ENCODE measurements at regions not wholly inside any gene's neighbourhood (a gene's known extent, or its start where the extent isn't known, plus 50 kb on each side); places are given as distances from the start of the nearest gene placed in this dataset.

- Histone ChIP-seq H2BK12ac (ENCODE audit: low read length) (no peak overlapping the region), H3K79me1 (ENCODE audit: low read length) (no peaks in the 10 kb centered on the region), H2AK5ac (ENCODE audit: low read length) (no peak overlapping the region), H3K79me2 (ENCODE audit: control insufficient read depth, insufficient read depth, low read length, poor library complexity) (no peaks in the 10 kb centered on the region), H3K18ac (ENCODE audit: low read length) (no peak overlapping the region), H3K9me3 (ENCODE audit: insufficient read depth, low read depth, low read length) (no peaks in the 10 kb centered on the region), H3K4me3 (ENCODE audit: low read depth, low read length) (no peak overlapping the region), H2BK5ac (ENCODE audit: low read depth, low read length, poor library complexity) (no peak overlapping the region), H3K4me2 (ENCODE audit: low read length) (no peak overlapping the region), H3K27me3 (ENCODE audit: insufficient read depth, low read length) (no peaks in the 10 kb centered on the region), H3K4me1 (ENCODE audit: control insufficient read depth in 1 of 2, insufficient read depth in 2 of 2, low read length in 2 of 2) (no peaks in the 10 kb centered on the region), H3K9ac (ENCODE audit: low read length) (no peak overlapping the region), H3K27ac (ENCODE audit: low read depth, low read length) (no peak overlapping the region), H3K4ac (ENCODE audit: low read depth, low read length) (no peak overlapping the region), H4K91ac (ENCODE audit: low read depth, low read length) (no peak overlapping the region), H3K36me3 (ENCODE audit: control insufficient read depth in 1 of 2, insufficient read depth in 2 of 2, low read length in 2 of 2) (no peaks in the 10 kb centered on the region), H3K14ac (ENCODE audit: low read length) (no peak overlapping the region), H4K8ac (ENCODE audit: low read depth, low read length) (no peak overlapping the region), H2AFZ (ENCODE audit: insufficient read depth, low read length, poor library complexity) (no peak overlapping the region), H4K12ac (ENCODE audit: low read depth, low read length) (no peak overlapping the region), H3K23ac (ENCODE audit: low read length) (no peak overlapping the region), H2BK120ac (ENCODE audit: insufficient read depth, low read length, poor library complexity) (no peak overlapping the region)
- WGBS (ENCODE audit: extremely low coverage, insufficient coverage, insufficient read length) = no CpG with 5 or more reads among the region's 3 CpGs
- no peak for DNase-seq
Measured at GRCh38 chr10:84854439-84854838, 526.0 kb downstream of the CCSER2 start.

- H2AFZ ChIP-seq (ENCODE audit: insufficient read depth, low read length, poor library complexity) = no peak overlapping the region
- H4K91ac ChIP-seq (ENCODE audit: low read depth, low read length) = no peak overlapping the region
- no peaks in the 10 kb centered on the region for H3K9me3 ChIP-seq (ENCODE audit: insufficient read depth, low read depth, low read length)
- no peak overlapping the region for H3K23ac ChIP-seq (ENCODE audit: low read length)
- H3K14ac ChIP-seq (ENCODE audit: low read length) = no peak overlapping the region
- no peak overlapping the region for H4K8ac ChIP-seq (ENCODE audit: low read depth, low read length)
- H2BK120ac ChIP-seq (ENCODE audit: insufficient read depth, low read length, poor library complexity) = no peak overlapping the region
- no CpG with 5 or more reads among the region's 4 CpGs for WGBS (ENCODE audit: extremely low coverage, insufficient coverage, insufficient read length)
- H2AK5ac ChIP-seq (ENCODE audit: low read length) = no peak overlapping the region
- no peaks in the 10 kb centered on the region for H3K79me1 ChIP-seq (ENCODE audit: low read length)
- no peak overlapping the region for H3K4me3 ChIP-seq (ENCODE audit: low read depth, low read length)
- no peak overlapping the region for H3K27ac ChIP-seq (ENCODE audit: low read depth, low read length)
- no peak overlapping the region for H2BK5ac ChIP-seq (ENCODE audit: low read depth, low read length, poor library complexity)
- no peak overlapping the region for H3K4ac ChIP-seq (ENCODE audit: low read depth, low read length)
- H3K36me3 ChIP-seq (ENCODE audit: control insufficient read depth in 1 of 2, insufficient read depth in 2 of 2, low read length in 2 of 2) = no peaks in the 10 kb centered on the region
- no peak overlapping the region for H3K9ac ChIP-seq (ENCODE audit: low read length)
- no peaks in the 10 kb centered on the region for H3K79me2 ChIP-seq (ENCODE audit: control insufficient read depth, insufficient read depth, low read length, poor library complexity)
- no peak overlapping the region for H2BK12ac ChIP-seq (ENCODE audit: low read length)
- no peak overlapping the region for H4K12ac ChIP-seq (ENCODE audit: low read depth, low read length)
- no peak overlapping the region for H3K18ac ChIP-seq (ENCODE audit: low read length)
- no peaks in the 10 kb centered on the region for H3K4me1 ChIP-seq (ENCODE audit: control insufficient read depth in 1 of 2, insufficient read depth in 2 of 2, low read length in 2 of 2)
- DNase-seq = no peak
- no peak overlapping the region for H3K4me2 ChIP-seq (ENCODE audit: low read length)
- no peaks in the 10 kb centered on the region for H3K27me3 ChIP-seq (ENCODE audit: insufficient read depth, low read length)
Measured at GRCh38 chr10:84860855-84861254, 532.5 kb downstream of the CCSER2 start.

GRCh38 chr10:84862551-84862950 is 534.2 kb downstream of the CCSER2 start:
- no peak overlapping the region for H2AFZ ChIP-seq (ENCODE audit: insufficient read depth, low read length, poor library complexity)
- H2BK120ac ChIP-seq (ENCODE audit: insufficient read depth, low read length, poor library complexity) = no peak overlapping the region
- no peak overlapping the region for H2BK5ac ChIP-seq (ENCODE audit: low read depth, low read length, poor library complexity)
- H3K9me3 ChIP-seq (ENCODE audit: insufficient read depth, low read depth, low read length) = no peaks in the 10 kb centered on the region
- H3K79me2 ChIP-seq (ENCODE audit: control insufficient read depth, insufficient read depth, low read length, poor library complexity) = no peaks in the 10 kb centered on the region
- no peaks in the 10 kb centered on the region for H3K4me1 ChIP-seq (ENCODE audit: control insufficient read depth in 1 of 2, insufficient read depth in 2 of 2, low read length in 2 of 2)
- no peak overlapping the region for H3K23ac ChIP-seq (ENCODE audit: low read length)
- H3K79me1 ChIP-seq (ENCODE audit: low read length) = no peaks in the 10 kb centered on the region
- H3K27me3 ChIP-seq (ENCODE audit: insufficient read depth, low read length) = no peaks in the 10 kb centered on the region
- no peak overlapping the region for H3K4me2 ChIP-seq (ENCODE audit: low read length)
- H2BK12ac ChIP-seq (ENCODE audit: low read length) = no peak overlapping the region
- H3K36me3 ChIP-seq (ENCODE audit: control insufficient read depth in 1 of 2, insufficient read depth in 2 of 2, low read length in 2 of 2) = no peaks in the 10 kb centered on the region
- H3K14ac ChIP-seq (ENCODE audit: low read length) = no peak overlapping the region
- H3K18ac ChIP-seq (ENCODE audit: low read length) = no peak overlapping the region
- DNase-seq = no peak
- no peak overlapping the region for H2AK5ac ChIP-seq (ENCODE audit: low read length)
- no peak overlapping the region for H4K12ac ChIP-seq (ENCODE audit: low read depth, low read length)
- no peak overlapping the region for H3K4ac ChIP-seq (ENCODE audit: low read depth, low read length)
- H4K8ac ChIP-seq (ENCODE audit: low read depth, low read length) = no peak overlapping the region
- WGBS (ENCODE audit: extremely low coverage, insufficient coverage, insufficient read length) = no CpG with 5 or more reads among the region's 1 CpG
- no peak overlapping the region for H4K91ac ChIP-seq (ENCODE audit: low read depth, low read length)
- H3K4me3 ChIP-seq (ENCODE audit: low read depth, low read length) = no peak overlapping the region
- no peak overlapping the region for H3K9ac ChIP-seq (ENCODE audit: low read length)
- no peak overlapping the region for H3K27ac ChIP-seq (ENCODE audit: low read depth, low read length)

DNA sequence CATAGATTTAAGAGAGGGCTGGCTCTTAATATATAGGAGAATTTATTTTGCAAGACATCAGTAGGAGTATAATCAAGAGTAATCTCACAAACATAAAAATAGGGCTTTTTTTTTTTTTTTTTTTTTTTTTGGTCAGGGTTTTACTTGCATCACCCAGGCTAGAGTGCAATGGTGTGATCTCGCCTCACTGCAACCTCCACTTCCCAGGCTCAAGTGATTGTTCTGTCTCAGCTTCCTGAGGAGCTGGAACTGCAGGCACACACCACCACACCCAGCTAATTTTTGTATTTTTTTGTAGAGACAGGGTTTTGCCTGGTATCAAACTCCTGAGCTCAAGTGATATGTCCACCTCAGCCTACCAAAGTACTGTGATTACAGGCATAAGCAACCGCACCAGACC is 535.3 kb downstream of the CCSER2 start:
- Histone ChIP-seq H4K8ac (ENCODE audit: low read depth, low read length) (no peak overlapping the region), H3K4me1 (ENCODE audit: control insufficient read depth in 1 of 2, insufficient read depth in 2 of 2, low read length in 2 of 2) (no peaks in the 10 kb centered on the region), H3K4me2 (ENCODE audit: low read length) (no peak overlapping the region), H3K27me3 (ENCODE audit: insufficient read depth, low read length) (no peaks in the 10 kb centered on the region), H3K4ac (ENCODE audit: low read depth, low read length) (no peak overlapping the region), H2BK120ac (ENCODE audit: insufficient read depth, low read length, poor library complexity) (no peak overlapping the region), H4K12ac (ENCODE audit: low read depth, low read length) (no peak overlapping the region), H3K23ac (ENCODE audit: low read length) (no peak overlapping the region), H4K91ac (ENCODE audit: low read depth, low read length) (no peak overlapping the region), H2AK5ac (ENCODE audit: low read length) (no peak overlapping the region), H3K79me1 (ENCODE audit: low read length) (no peaks in the 10 kb centered on the region), H2BK5ac (ENCODE audit: low read depth, low read length, poor library complexity) (no peak overlapping the region), H3K4me3 (ENCODE audit: low read depth, low read length) (no peak overlapping the region), H3K79me2 (ENCODE audit: control insufficient read depth, insufficient read depth, low read length, poor library complexity) (no peaks in the 10 kb centered on the region), H3K9me3 (ENCODE audit: insufficient read depth, low read depth, low read length) (no peaks in the 10 kb centered on the region), H3K18ac (ENCODE audit: low read length) (no peak overlapping the region), H3K9ac (ENCODE audit: low read length) (no peak overlapping the region), H3K27ac (ENCODE audit: low read depth, low read length) (no peak overlapping the region), H3K14ac (ENCODE audit: low read length) (no peak overlapping the region), H2AFZ (ENCODE audit: insufficient read depth, low read length, poor library complexity) (no peak overlapping the region), H2BK12ac (ENCODE audit: low read length) (no peak overlapping the region), H3K36me3 (ENCODE audit: control insufficient read depth in 1 of 2, insufficient read depth in 2 of 2, low read length in 2 of 2) (no peaks in the 10 kb centered on the region)
- DNase-seq = no peak
- no CpG with 5 or more reads among the region's 2 CpGs for WGBS (ENCODE audit: extremely low coverage, insufficient coverage, insufficient read length)
